PC-3 (cell line): ENCODE measurements at regions not wholly inside any gene's neighbourhood (a gene's known extent, or its start where the extent isn't known, plus 50 kb on each side); places are given as distances from the start of the nearest gene placed in this dataset.

Experiments
- EZH2 ChIP-seq: fragments of 300-600 bp; sonication (generic); IDR thresholded peaks from one replicate; pipeline ENCODE4 v1.6.1; 2017; ENCODE audit warnings: antibody characterized with exemption, mild to moderate bottlenecking, low read length; ENCODE audit not compliant: unreplicated experiment
- EZH2phosphoT487 ChIP-seq: fragments of 300-600 bp; sonication (generic); IDR thresholded peaks from 2 replicates; pipeline ENCODE4 v1.6.1; 2018; ENCODE audit warnings: mild to moderate bottlenecking, antibody characterized with exemption, low read length, borderline replicate concordance
- TF ChIP-seq, protein P1 (sequence below): fragments of 300-600 bp; sonication (generic); conservative IDR thresholded peaks from 2 replicates; pipeline ENCODE4 v1.5.1; 2017; ENCODE audit warnings: antibody characterized with exemption, low read depth, mild to moderate bottlenecking, low read length

- TF ChIP-seq, protein P1, sequence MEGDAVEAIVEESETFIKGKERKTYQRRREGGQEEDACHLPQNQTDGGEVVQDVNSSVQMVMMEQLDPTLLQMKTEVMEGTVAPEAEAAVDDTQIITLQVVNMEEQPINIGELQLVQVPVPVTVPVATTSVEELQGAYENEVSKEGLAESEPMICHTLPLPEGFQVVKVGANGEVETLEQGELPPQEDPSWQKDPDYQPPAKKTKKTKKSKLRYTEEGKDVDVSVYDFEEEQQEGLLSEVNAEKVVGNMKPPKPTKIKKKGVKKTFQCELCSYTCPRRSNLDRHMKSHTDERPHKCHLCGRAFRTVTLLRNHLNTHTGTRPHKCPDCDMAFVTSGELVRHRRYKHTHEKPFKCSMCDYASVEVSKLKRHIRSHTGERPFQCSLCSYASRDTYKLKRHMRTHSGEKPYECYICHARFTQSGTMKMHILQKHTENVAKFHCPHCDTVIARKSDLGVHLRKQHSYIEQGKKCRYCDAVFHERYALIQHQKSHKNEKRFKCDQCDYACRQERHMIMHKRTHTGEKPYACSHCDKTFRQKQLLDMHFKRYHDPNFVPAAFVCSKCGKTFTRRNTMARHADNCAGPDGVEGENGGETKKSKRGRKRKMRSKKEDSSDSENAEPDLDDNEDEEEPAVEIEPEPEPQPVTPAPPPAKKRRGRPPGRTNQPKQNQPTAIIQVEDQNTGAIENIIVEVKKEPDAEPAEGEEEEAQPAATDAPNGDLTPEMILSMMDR: no peak
- TF ChIP-seq EZH2phosphoT487 (no peak), EZH2 (no peak)
Measured at GRCh38 chr15:81880314-81880713, 165.5 kb downstream of the MEX3B start.
